HepG2 (cell line): ENCODE measurements at regions not wholly inside any gene's neighbourhood (a gene's known extent, or its start where the extent isn't known, plus 50 kb on each side); places are given as distances from the start of the nearest gene placed in this dataset.

ENCODE experiments used
- ATAC-seq: fragments of 200-7000 bp; cut with Tn5 transposase; 3 replicates; pipeline ENCODE4 v1.9.1; 2020; ENCODE audit warnings: mild to moderate bottlenecking, moderate library complexity
- BruUV-seq: library from RNA; stranded (reverse); fragments of 400-500 nt; replicated peaks from 2 replicates; lab custom pipeline; 2021; lab: Mats Ljungman, UMichigan
- CTCF ChIA-PET: fragments of 300-600 bp; formaldehyde crosslinking; extraction: SDS; loops from one replicate; lab custom pipeline; 2021; ENCODE audit warnings: low total read pairs, inconsistent platforms, low intra/inter-chr PET ratio; lab: Yijun Ruan, JAX
- POLR2A ChIA-PET: fragments of 350-600 bp; sonication (Branson Sonifier 250); formaldehyde crosslinking; loops from one replicate; lab custom pipeline; 2020; ENCODE audit warnings: antibody characterized with exemption, inconsistent platforms; lab: Yijun Ruan, JAX
- DNase-seq: peaks from one replicate; pipeline ENCODE4 v3.0.0-alpha.2; 2015; ENCODE audit warnings: low spot score
- FAIRE-seq: peaks from 3 replicates; lab custom pipeline; 2011; peaks lifted over from hg19 to GRCh38; lab: Jason Lieb, UNC
- H2AFZ ChIP-seq: one replicate; pipeline ENCODE4 v1.6.1; 2011; ENCODE audit warnings: low read length, inconsistent platforms
- H3K27ac ChIP-seq: fragments of 300-600 bp; 3 replicates; pipeline ENCODE4 v1.8.0; 2011; ENCODE audit warnings: mixed run types, mild to moderate bottlenecking, mixed read lengths, low read length, inconsistent platforms; ENCODE audit not compliant: insufficient read depth; ENCODE audit errors: extremely low read length
- H3K27me3 ChIP-seq, 2 experiments: fragments of 200-600 bp in 1 of 2; 2 replicates in 1 of 2; 3 replicates in 1 of 2; pipeline versions ENCODE4 v1.6.0 to v1.8.0; 2011; ENCODE audit warnings: low read length in 2 of 2, mild to moderate bottlenecking in 2 of 2, moderate library complexity in 2 of 2, inconsistent platforms in 1 of 2; ENCODE audit not compliant: insufficient read depth in 2 of 2, control insufficient read depth in 1 of 2
- H3K36me3 ChIP-seq, 2 experiments: fragments of 200-600 bp in 1 of 2; replicated peaks in 1 of 2; 2 replicates in 1 of 2; 3 replicates in 1 of 2; pipeline versions ENCODE4 v1.5.1 to v1.8.0; 2011; ENCODE audit warnings: low read length in 2 of 2, inconsistent platforms in 1 of 2; ENCODE audit not compliant: insufficient read depth in 2 of 2, control insufficient read depth in 1 of 2
- H3K4me1 ChIP-seq: 2 replicates; pipeline ENCODE4 v1.5.1; 2012; ENCODE audit warnings: low read length, inconsistent platforms; ENCODE audit not compliant: insufficient read depth
- H3K4me2 ChIP-seq: 2 replicates; pipeline ENCODE4 v1.6.0; 2011; ENCODE audit warnings: low read depth, low read length, inconsistent platforms
- H3K4me3 ChIP-seq, 3 experiments: fragments of 200-600 bp in 1 of 3; sonication (generic), shearing (Covaris generic) in 1 of 3; replicated peaks in 1 of 3; 2 replicates each; pipeline ENCODE4 v1.5.1; 2011 to 2016; ENCODE audit warnings: low read length in 3 of 3, inconsistent platforms in 2 of 3, low read depth in 2 of 3, mild to moderate bottlenecking in 2 of 3, control low read depth in 1 of 3, mixed read lengths in 1 of 3; ENCODE audit not compliant: insufficient read depth in 1 of 3
- H3K79me2 ChIP-seq: one replicate; pipeline ENCODE4 v1.6.1; 2011; ENCODE audit warnings: low read length, inconsistent platforms; ENCODE audit not compliant: insufficient read depth
- H3K9ac ChIP-seq: 2 replicates; pipeline ENCODE4 v1.6.0; 2011; ENCODE audit warnings: mild to moderate bottlenecking, low read depth, low read length, inconsistent platforms; ENCODE audit not compliant: insufficient read depth
- H3K9me3 ChIP-seq: 2 replicates; pipeline ENCODE4 v1.5.1; 2012; ENCODE audit warnings: mild to moderate bottlenecking, low read length
- H4K20me1 ChIP-seq: 2 replicates; pipeline ENCODE4 v1.6.0; 2011; ENCODE audit warnings: inconsistent platforms, mild to moderate bottlenecking, low read length, moderate library complexity; ENCODE audit not compliant: insufficient read depth
- AGO1 ChIP-seq: fragments of 200-400 bp; formaldehyde crosslinking; IDR thresholded peaks from 2 replicates; pipeline ENCODE4 v1.6.1; 2017; ENCODE audit warnings: mild to moderate bottlenecking, low read depth, low read length, moderate library complexity; ENCODE audit not compliant: poor library complexity, severe bottlenecking
- ARNT2 ChIP-seq: sonication (generic); formaldehyde crosslinking; IDR thresholded peaks from 2 replicates; pipeline ENCODE4 v1.8.0; 2022; ENCODE audit warnings: mild to moderate bottlenecking, low read depth, missing genetic modification reagents, moderate library complexity
- CENPT ChIP-seq: sonication (generic); formaldehyde crosslinking; IDR thresholded peaks from 2 replicates; pipeline ENCODE4 v1.8.0; 2022; ENCODE audit warnings: low read depth, mild to moderate bottlenecking, moderate library complexity, missing genetic modification reagents
- HES4 ChIP-seq: sonication (generic); formaldehyde crosslinking; IDR thresholded peaks from 2 replicates; pipeline ENCODE4 v1.9.0; 2021; ENCODE audit warnings: mild to moderate bottlenecking, missing genetic modification reagents, borderline replicate concordance
- HOXA5 ChIP-seq: sonication (generic); formaldehyde crosslinking; IDR thresholded peaks from 2 replicates; pipeline ENCODE4 v1.4.0; 2020; ENCODE audit warnings: missing genetic modification reagents
- IRF9 ChIP-seq: sonication (generic); formaldehyde crosslinking; IDR thresholded peaks from 2 replicates; pipeline ENCODE4 v1.8.0; 2022; ENCODE audit warnings: missing genetic modification reagents, mild to moderate bottlenecking, borderline replicate concordance
- KAT8 ChIP-seq: IDR thresholded peaks from 2 replicates; pipeline ENCODE4 v1.6.1; 2016; ENCODE audit warnings: missing genetic modification reagents, missing compliant biosample characterization
- RXRA ChIP-seq: sonication (generic); formaldehyde crosslinking; IDR thresholded peaks from 2 replicates; pipeline ENCODE4 v1.5.1; 2020; ENCODE audit warnings: missing genetic modification reagents
- STAG1 ChIP-seq: sonication (generic); formaldehyde crosslinking; IDR thresholded peaks from 2 replicates; pipeline ENCODE4 v1.4.0; 2020; ENCODE audit warnings: missing genetic modification reagents
- U2AF1 ChIP-seq: fragments of 200-400 bp; formaldehyde crosslinking; optimal IDR thresholded peaks from 2 replicates; pipeline ENCODE3; 2017; ENCODE audit warnings: mild to moderate bottlenecking, low read depth, low read length
- ZBTB7B ChIP-seq: sonication (generic); formaldehyde crosslinking; IDR thresholded peaks from 2 replicates; pipeline ENCODE4 v1.4.0; 2020; ENCODE audit warnings: missing genetic modification reagents
- ZC3H4 ChIP-seq: sonication (generic); formaldehyde crosslinking; IDR thresholded peaks from 2 replicates; pipeline ENCODE4 v1.4.0; 2020; ENCODE audit warnings: missing genetic modification reagents, borderline replicate concordance
- ZEB1 ChIP-seq: IDR thresholded peaks from 2 replicates; pipeline ENCODE4 v1.6.1; 2012; ENCODE audit warnings: mild to moderate bottlenecking, low read depth, inconsistent platforms; ENCODE audit not compliant: insufficient replicate concordance
- ZNF143 ChIP-seq: sonication (generic); formaldehyde crosslinking; IDR thresholded peaks from 2 replicates; pipeline ENCODE4 v1.4.0; 2020; ENCODE audit warnings: missing genetic modification reagents
- ZNF232 ChIP-seq: sonication (generic); formaldehyde crosslinking; IDR thresholded peaks from 2 replicates; pipeline ENCODE4 v1.4.0; 2020; ENCODE audit warnings: missing genetic modification reagents, borderline replicate concordance
- ZNF589 ChIP-seq: sonication (generic); formaldehyde crosslinking; conservative IDR thresholded peaks from 2 replicates; pipeline ENCODE4 v1.8.0; 2022; ENCODE audit warnings: mild to moderate bottlenecking, moderate library complexity, missing genetic modification reagents
- ZUFSP ChIP-seq: sonication (generic); formaldehyde crosslinking; IDR thresholded peaks from 2 replicates; pipeline ENCODE4 v1.9.0; 2021; ENCODE audit warnings: missing genetic modification reagents, mild to moderate bottlenecking, borderline replicate concordance
- WGBS: methylation state at CpG from one replicate; pipeline ENCODE4 v1.1.6; 2017; ENCODE audit warnings: low lambda C conversion rate; 5-methylcytosine and 5-hydroxymethylcytosine counted together
- in situ Hi-C: cut with HindIII; loops from 2 replicates; pipeline ENCODE4 v1.10.0; 2017; ENCODE audit warnings: low pct_unique_long_range_greater_than_20kb; ENCODE audit not compliant: extremely low pct_ligation_motif_present
- intact Hi-C: fragments of 100-400 bp; cut with micrococcal nuclease; formaldehyde crosslinking; loops from one replicate; pipeline ENCODE4 v1.10.0; 2022; ENCODE audit not compliant: unreplicated experiment

- Histone ChIP-seq H3K4me2 (no peak overlapping the region), H3K27ac (no peak overlapping the region), H4K20me1 (no peaks in the 10 kb centered on the region), H3K4me1 (no peaks in the 10 kb centered on the region), H3K9ac (no peak overlapping the region), H3K79me2 (no peaks in the 10 kb centered on the region), H3K36me3 (no peaks in the 10 kb centered on the region), H2AFZ (no peak overlapping the region), H3K27me3 (peaks cover 0 to 3% of the 10 kb centered on the region in 2 experiments; a peak in 1 of 5 replicates), H3K9me3 (no peaks in the 10 kb centered on the region), H3K4me3 (no peak overlapping the region)
- in situ Hi-C loops (no loop called here), intact Hi-C loops (no loop called here)
- no TSS peak for BruUV-seq
- FAIRE-seq (no peak), DNase-seq (no peak), ATAC-seq (no peak)
- WGBS, result 4% methylated on average over 9 of the region's 13 CpGs
- ChIA-PET CTCF (no interaction called here), POLR2A (no interaction called here)
- no peak for TF ChIP-seq U2AF1
- no peak for TF ChIP-seq ZNF143
- no peak for TF ChIP-seq CENPT
- TF ChIP-seq ZNF232 (CRISPR knock-in tag), result no peak
- TF ChIP-seq HOXA5, result no peak
- TF ChIP-seq AGO1, result no peak
- TF ChIP-seq HES4 (CRISPR knock-in tag), result no peak
- TF ChIP-seq IRF9 (CRISPR knock-in tag), result no peak
- TF ChIP-seq ZBTB7B, result no peak
- TF ChIP-seq ARNT2 (CRISPR knock-in tag), result no peak
- no peak for TF ChIP-seq ZUFSP (CRISPR knock-in tag)
- TF ChIP-seq RXRA (CRISPR knock-in tag), result no peak
- TF ChIP-seq ZNF589 (CRISPR knock-in tag), result no peak
- TF ChIP-seq STAG1 (CRISPR knock-in tag), result no peak
- TF ChIP-seq ZC3H4 (CRISPR knock-in tag), result no peak
- no peak for TF ChIP-seq ZEB1
- TF ChIP-seq KAT8 (CRISPR knock-in tag), result no peak
These were observed 121.6 kb downstream of the VAPA start for GRCh38 chr18:10035281-10035991.
